GM18502 (cell line): ENCODE measurements at regions not wholly inside any gene's neighbourhood (a gene's known extent, or its start where the extent isn't known, plus 50 kb on each side); places are given as distances from the start of the nearest gene placed in this dataset.
"Not testable (repeated sequence)": the region's sequence is repeated elsewhere in the genome, so short reads cannot be mapped to it uniquely, and the experiment has no call there.

Experiments
- ATAC-seq: cut with Tn5 transposase; IDR thresholded peaks from one replicate; pipeline ENCODE4 v1.9.1; 2021; ENCODE audit warnings: mild to moderate bottlenecking; ENCODE audit not compliant: unreplicated experiment, poor library complexity

GRCh38 chr3:147160984-147161383 is 245.4 kb downstream of the ZIC4 start:
- no peak for ATAC-seq

GRCh38 chr3:147159141-147159540 is 247.2 kb downstream of the ZIC4 start:
- no peak for ATAC-seq

GRCh38 chr3:147157631-147158030 is 248.7 kb downstream of the ZIC4 start:
- ATAC-seq = no peak

- ATAC-seq = not testable (repeated sequence)
Measured at GRCh38 chr3:147154988-147155387, 251.4 kb downstream of the ZIC4 start.

GRCh38 chr3:147153830-147154539 is 252.4 kb downstream of the ZIC4 start:
- no peak for ATAC-seq

GRCh38 chr3:147152476-147152875 is 253.9 kb downstream of the ZIC4 start:
- no peak for ATAC-seq

- ATAC-seq = no peak
Measured at GRCh38 chr3:147141516-147142288, 264.6 kb downstream of the ZIC4 start.

GRCh38 chr3:147139341-147139740 is 267.0 kb downstream of the ZIC4 start:
- no peak for ATAC-seq

- no peak for ATAC-seq
Measured at GRCh38 chr3:147132168-147132567, 274.2 kb downstream of the ZIC4 start.

- no peak for ATAC-seq
Measured at GRCh38 chr3:147130461-147130860, 275.9 kb downstream of the ZIC4 start.

GRCh38 chr3:147129665-147130064 is 276.7 kb downstream of the ZIC4 start:
- ATAC-seq = no peak

GRCh38 chr3:147122350-147122749 is 284.0 kb downstream of the ZIC4 start:
- ATAC-seq = no peak

GRCh38 chr3:147119989-147120388 is 286.4 kb downstream of the ZIC4 start:
- no peak for ATAC-seq

GRCh38 chr3:147119346-147119745 is 287.0 kb downstream of the ZIC4 start:
- no peak for ATAC-seq

GRCh38 chr3:147118611-147119010 is 287.7 kb downstream of the ZIC4 start:
- no peak for ATAC-seq

- ATAC-seq = no peak
Measured at GRCh38 chr3:147117631-147118030, 288.7 kb downstream of the ZIC4 start.

GRCh38 chr3:147113293-147114044 is 292.9 kb downstream of the ZIC4 start:
- no peak for ATAC-seq

GRCh38 chr3:147099076-147099475 is 307.3 kb downstream of the ZIC4 start:
- ATAC-seq = no peak

GRCh38 chr3:147090461-147090860 is 315.9 kb downstream of the ZIC4 start:
- no peak for ATAC-seq

- no peak for ATAC-seq
Measured at GRCh38 chr3:147089286-147089685, 317.1 kb downstream of the ZIC4 start.

- ATAC-seq = not testable (repeated sequence)
Measured at GRCh38 chr3:147059500-147059899, 346.8 kb downstream of the ZIC4 start.
